HG03196 (cell line): ENCODE measurements at regions not wholly inside any gene's neighbourhood (a gene's known extent, or its start where the extent isn't known, plus 50 kb on each side); places are given as distances from the start of the nearest gene placed in this dataset.
"Not testable (repeated sequence)": the region's sequence is repeated elsewhere in the genome, so short reads cannot be mapped to it uniquely, and the experiment has no call there.

Experiments
- ATAC-seq: cut with Tn5 transposase; IDR thresholded peaks from one replicate; pipeline ENCODE4 v1.9.1; 2021; ENCODE audit not compliant: unreplicated experiment

DNA sequence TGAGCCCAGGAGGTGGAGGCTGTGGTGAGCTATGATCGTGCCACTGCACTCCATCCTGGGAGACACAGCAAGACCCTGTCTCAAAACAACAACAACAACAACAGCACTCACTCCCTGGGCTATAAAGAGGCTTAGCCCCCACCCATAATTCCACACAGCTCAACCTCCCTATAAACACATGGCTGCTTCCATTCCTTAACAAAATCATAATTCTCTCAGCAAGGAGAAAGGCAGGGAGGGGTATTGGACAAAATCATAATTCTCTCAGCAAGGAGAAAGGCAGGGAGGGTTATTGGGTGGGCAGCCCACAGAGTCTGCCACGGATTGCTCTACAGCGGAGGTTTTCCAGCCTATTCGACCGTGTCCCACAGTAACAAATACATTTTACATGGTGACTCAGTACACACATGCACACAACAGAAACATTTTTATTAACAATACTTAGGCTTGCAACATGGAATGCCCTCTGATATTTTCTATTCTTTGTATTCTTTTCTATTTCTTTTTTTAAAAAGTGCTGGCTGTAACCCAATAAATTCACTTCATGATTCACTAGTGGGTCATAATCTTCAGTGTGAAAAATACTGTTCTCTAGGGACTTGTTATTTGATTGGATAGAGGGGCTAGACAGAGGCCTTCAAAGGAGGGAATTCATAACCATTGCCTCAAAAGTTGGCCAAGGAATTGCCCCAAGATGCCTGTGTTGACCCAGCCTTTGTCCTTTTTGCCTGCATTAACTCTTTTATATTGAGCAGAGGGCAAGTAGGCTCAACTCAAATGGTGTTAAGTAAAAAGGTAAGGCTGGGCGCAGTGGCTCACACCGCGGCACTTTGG lies 50.6 kb upstream of the ZMYND8 start:
- ATAC-seq, result no peak

DNA sequence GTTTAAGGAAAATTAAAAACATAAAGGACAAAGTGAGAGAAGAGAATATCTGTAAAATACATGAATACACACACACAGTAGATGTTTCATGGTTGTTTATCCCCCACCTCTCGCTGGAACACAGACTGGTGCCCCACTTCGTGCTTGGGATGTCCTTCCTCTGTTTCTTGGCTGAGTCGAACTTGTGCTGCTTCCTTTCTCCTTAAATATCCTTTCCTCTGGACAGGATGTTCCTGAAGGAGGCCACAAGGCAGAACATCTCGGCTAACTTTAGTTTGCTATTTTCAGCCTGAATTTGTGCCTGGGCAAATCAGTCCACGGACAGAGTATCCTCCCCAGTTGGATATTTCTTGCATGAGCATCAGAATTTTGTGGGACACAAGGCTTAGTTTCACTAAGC lies 54.7 kb upstream of the ZMYND8 start:
- ATAC-seq, result no peak

GRCh38 chr20:47412083-47412482 lies 55.6 kb upstream of the ZMYND8 start:
- ATAC-seq, result no peak

DNA sequence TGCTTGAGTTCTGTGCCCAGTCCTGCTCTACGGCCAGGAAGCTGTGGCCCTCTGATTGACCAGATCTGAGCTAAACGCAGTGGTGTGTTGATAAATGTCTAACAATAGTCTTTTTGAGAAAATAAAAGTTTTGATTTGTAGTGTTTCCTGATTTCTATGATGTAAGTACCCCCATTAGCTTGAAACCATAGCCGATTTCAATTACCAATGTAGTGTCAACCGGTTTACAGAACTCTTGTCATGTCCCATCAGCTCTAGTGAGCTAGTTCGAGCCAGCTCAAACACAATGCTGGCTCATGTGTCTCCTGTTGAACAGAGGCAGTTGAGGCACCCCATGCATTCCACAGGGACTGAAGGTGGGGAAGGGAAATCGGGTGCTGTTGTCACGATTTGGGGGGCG lies 56.7 kb upstream of the ZMYND8 start:
- no peak for ATAC-seq

- ATAC-seq, result no peak
Observed at GRCh38 chr20:47417245-47418068, 61.0 kb upstream of the ZMYND8 start.

GRCh38 chr20:47418069-47418757 lies 61.7 kb upstream of the ZMYND8 start:
- no peak for ATAC-seq

DNA sequence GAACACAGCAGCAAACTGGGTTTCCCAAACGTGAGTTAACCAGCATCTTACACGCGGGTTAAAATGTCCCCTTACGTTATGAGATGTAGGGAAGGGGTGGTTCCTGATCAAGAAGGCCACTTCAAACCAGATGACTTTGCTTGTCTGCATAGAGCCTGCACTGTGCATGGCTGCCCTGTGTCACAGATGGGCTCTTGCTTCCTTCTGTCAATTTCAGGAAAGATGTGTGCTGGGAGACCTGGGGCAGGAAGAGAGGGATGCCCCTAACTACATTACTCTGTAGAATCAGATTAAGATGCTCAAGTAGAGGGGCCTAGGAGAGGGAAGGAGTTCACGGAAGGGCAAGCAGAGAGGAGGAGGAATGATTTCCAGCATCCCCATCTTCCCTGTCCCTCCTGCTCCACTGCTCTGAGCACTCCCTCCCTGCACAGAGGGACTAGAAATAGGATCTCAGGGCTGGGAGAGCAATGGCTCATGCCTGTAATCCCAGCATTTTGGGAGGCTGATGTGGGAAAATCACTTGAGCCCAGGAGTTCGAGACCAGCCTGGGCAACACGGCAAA lies 63.5 kb upstream of the ZMYND8 start:
- ATAC-seq, result no peak

- no peak for ATAC-seq
Observed at GRCh38 chr20:47421076-47421475, 64.6 kb upstream of the ZMYND8 start.

GRCh38 chr20:47423586-47423985 lies 67.1 kb upstream of the ZMYND8 start:
- no peak for ATAC-seq

DNA sequence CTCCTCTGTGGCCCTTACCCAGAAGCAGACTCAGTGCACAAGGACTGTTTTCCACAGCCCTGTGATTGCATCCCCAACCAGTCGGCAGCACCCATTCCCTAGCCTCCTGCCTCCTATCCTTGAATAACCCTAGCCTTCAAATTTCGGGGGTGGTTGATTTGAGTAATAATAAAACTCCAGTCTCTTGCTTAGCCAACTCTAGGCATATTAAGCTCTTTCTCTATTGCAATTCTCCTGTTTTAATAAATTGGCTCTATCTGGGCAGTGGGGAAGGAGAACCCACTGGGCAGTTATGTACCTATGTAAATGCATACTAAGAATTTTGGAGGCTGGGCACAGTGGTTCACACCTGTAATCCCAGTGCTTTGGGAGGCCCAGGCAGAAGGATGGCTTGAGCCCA lies 70.6 kb upstream of the ZMYND8 start:
- no peak for ATAC-seq

DNA sequence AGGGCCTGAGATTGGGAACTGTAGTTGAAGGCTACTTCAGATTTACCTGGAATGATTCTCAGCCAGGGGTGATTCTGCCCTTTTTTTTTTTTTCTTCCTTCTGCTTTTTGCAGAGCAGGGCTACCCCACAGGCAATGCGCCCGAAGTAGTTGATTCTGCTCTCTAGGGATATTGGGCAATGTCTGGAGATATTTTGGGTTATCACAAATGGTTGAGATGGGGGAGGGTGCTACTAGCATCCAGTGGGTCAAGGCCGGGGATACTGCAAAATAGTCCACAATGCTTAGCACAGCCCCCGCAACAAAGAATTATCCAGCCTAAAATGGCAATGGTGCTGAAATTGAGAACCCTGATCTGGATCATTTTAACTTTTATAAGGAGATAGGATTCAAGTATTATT lies 71.2 kb upstream of the ZMYND8 start:
- no peak for ATAC-seq

- no peak for ATAC-seq
Observed at GRCh38 chr20:47428164-47428563, 71.7 kb upstream of the ZMYND8 start.

GRCh38 chr20:47428851-47429336 lies 72.4 kb upstream of the ZMYND8 start:
- ATAC-seq, result no peak

GRCh38 chr20:47429409-47429808 lies 72.3 kb upstream of the NCOA3 start:
- ATAC-seq, result no peak

DNA sequence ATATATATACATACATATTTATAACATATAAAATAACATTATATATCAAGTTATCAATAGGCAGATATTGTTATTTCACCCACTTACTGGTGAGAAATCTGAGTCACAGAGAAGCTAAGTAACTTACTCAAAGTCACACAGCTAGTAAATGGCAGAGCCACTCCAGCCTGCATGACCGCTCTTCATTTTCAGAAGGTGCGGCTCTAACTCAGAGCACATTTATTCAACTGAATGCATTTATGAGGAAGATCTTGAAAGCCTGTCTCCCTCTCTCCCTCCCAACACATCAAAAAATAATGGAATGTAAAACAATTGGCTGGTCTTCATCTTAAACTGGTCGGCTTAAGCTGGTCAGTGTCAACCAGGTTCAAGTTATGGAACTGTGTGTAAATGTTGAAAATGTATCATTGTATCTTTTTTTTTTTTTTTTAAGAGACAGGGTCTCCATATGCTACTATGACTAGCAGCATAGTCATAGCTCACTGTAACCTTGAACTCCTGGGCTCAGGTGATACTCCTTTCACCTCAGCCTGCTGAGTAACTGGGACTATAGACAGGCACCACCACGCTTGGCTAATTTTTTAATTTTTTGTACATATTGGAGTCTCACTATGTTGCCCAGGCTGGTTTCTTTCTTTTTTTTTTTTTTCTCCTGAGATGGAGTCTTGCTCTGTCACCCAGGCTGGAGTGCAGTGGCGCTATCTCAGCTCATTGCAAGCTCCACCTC lies 70.7 kb upstream of the NCOA3 start:
- no peak for ATAC-seq

GRCh38 chr20:47432834-47433210 lies 68.9 kb upstream of the NCOA3 start:
- no peak for ATAC-seq

DNA sequence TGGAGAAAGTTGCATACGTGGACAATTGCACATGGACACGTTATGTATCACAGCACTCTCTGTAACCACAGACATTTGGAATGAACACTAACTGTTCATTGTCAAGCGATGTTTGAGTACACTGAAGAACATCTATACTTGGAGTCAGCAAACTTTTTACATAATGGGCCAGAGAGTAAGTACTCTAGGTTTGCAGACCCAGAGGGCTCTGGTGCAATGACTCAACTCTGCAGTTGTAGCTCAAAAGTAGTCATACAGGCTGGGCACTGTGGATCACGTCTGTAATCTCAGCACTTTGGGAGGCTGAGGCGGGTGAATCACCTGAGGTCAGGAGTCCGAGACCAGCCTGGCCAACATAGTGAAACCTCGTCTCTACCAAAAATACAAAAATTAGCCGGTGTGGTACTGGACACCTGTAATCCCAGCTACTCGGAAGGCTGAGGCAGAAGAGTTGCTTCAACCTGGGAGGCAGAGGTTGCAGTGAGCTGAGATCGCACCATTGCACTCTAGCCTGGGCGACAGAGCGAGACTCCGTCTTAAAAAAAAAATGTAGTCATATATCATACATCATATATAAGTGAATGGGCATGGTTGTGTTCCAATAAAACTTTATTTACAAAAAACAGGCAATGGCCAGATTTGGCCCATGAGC lies 67.4 kb upstream of the NCOA3 start:
- not testable (repeated sequence) for ATAC-seq

- ATAC-seq, result peak; percentile 47
Observed at GRCh38 chr20:47438464-47439381, 63.0 kb upstream of the NCOA3 start.
